Endothelial cell of umbilical vein (primary cell): ENCODE measurements at regions not wholly inside any gene's neighbourhood (a gene's known extent, or its start where the extent isn't known, plus 50 kb on each side); places are given as distances from the start of the nearest gene placed in this dataset.
"Not testable (repeated sequence)": the region's sequence is repeated elsewhere in the genome, so short reads cannot be mapped to it uniquely, and the experiment has no call there.

ENCODE experiments used
- CTCF ChIP-seq, 2 donors: IDR thresholded peaks; 1 replicate in 1 of 2; 2 replicates in 1 of 2; pipeline ENCODE4 v1.5.1; 2011; ENCODE audit warnings: low read length in 2 of 2, mild to moderate bottlenecking in 2 of 2, moderate library complexity in 2 of 2, control low read depth in 1 of 2, inconsistent platforms in 1 of 2, low read depth in 1 of 2; ENCODE audit not compliant: insufficient read depth in 1 of 2; ENCODE audit errors: extremely low read depth in 1 of 2
- EZH2 ChIP-seq: IDR thresholded peaks from 2 replicates; pipeline ENCODE4 v1.6.1; 2012; ENCODE audit warnings: borderline replicate concordance, low read depth, mild to moderate bottlenecking, moderate library complexity, low read length, inconsistent platforms; ENCODE audit not compliant: severe bottlenecking
- FOS ChIP-seq: IDR thresholded peaks from 2 replicates; pipeline ENCODE4 v1.6.1; 2011; ENCODE audit warnings: mild to moderate bottlenecking, low read length, moderate library complexity, borderline replicate concordance; ENCODE audit not compliant: insufficient read depth
- GATA2 ChIP-seq: IDR thresholded peaks from 2 replicates; pipeline ENCODE4 v1.7.0; 2011; ENCODE audit warnings: low read depth, mild to moderate bottlenecking, moderate library complexity, mixed read lengths, low read length; ENCODE audit not compliant: insufficient read length, insufficient read depth
- JUN ChIP-seq: IDR thresholded peaks from 2 replicates; pipeline ENCODE4 v1.6.1; 2011; ENCODE audit warnings: borderline replicate concordance, low read depth; ENCODE audit not compliant: insufficient read length, insufficient read depth
- MYC ChIP-seq: IDR thresholded peaks from one replicate; pipeline ENCODE4 v1.6.1; 2011; ENCODE audit warnings: mild to moderate bottlenecking, low read depth, low read length
- POLR2A ChIP-seq: IDR thresholded peaks from 2 replicates; pipeline ENCODE4 v1.6.1; 2012; ENCODE audit warnings: low read depth, mild to moderate bottlenecking, control low read depth, low read length
- POLR2AphosphoS5 ChIP-seq: IDR thresholded peaks from 2 replicates; pipeline ENCODE4 v1.6.1; 2012; ENCODE audit warnings: low read depth, mild to moderate bottlenecking, control low read depth, low read length, moderate library complexity; ENCODE audit not compliant: insufficient read depth

- not testable (repeated sequence) for TF ChIP-seq EZH2; FOS; POLR2AphosphoS5; CTCF (IDR thresholded peaks at IDR 0.05; ENCODE audit: extremely low read depth in 1 of 2, insufficient read depth in 1 of 2, low read depth in 1 of 2, low read length in 2 of 2); MYC; POLR2A; GATA2; JUN
Measured at GRCh38 chr5:136564431-136564830, 199.1 kb upstream of the TRPC7 start.
